H9 (cell line): ENCODE measurements at regions not wholly inside any gene's neighbourhood (a gene's known extent, or its start where the extent isn't known, plus 50 kb on each side); places are given as distances from the start of the nearest gene placed in this dataset.

ENCODE experiments used
- DNase-seq: peaks from one replicate; pipeline ENCODE4 v3.0.0-alpha.2; 2017
- H2AFZ ChIP-seq: one replicate; pipeline ENCODE4 v1.6.1; 2013; ENCODE audit warnings: mild to moderate bottlenecking, low read length, control low read depth, moderate library complexity
- H2AK5ac ChIP-seq: 2 replicates; pipeline ENCODE4 v1.6.1; 2013; ENCODE audit warnings: low read length, control low read depth, mixed read lengths; ENCODE audit not compliant: insufficient read length
- H2BK120ac ChIP-seq: one replicate; pipeline ENCODE4 v1.6.1; 2013; ENCODE audit warnings: low read depth, mild to moderate bottlenecking, low read length, control low read depth, inconsistent platforms; ENCODE audit not compliant: poor library complexity, severe bottlenecking
- H2BK12ac ChIP-seq: 2 replicates; pipeline ENCODE4 v1.6.1; 2013; ENCODE audit warnings: low read length, control low read depth, mixed read lengths, low read depth; ENCODE audit not compliant: insufficient read length
- H2BK15ac ChIP-seq: 2 replicates; pipeline ENCODE4 v1.6.1; 2013; ENCODE audit warnings: low read depth, low read length, control low read depth
- H2BK20ac ChIP-seq: one replicate; pipeline ENCODE4 v1.6.1; 2013; ENCODE audit warnings: low read depth, mild to moderate bottlenecking, low read length, control low read depth, inconsistent platforms; ENCODE audit not compliant: poor library complexity, severe bottlenecking
- H2BK5ac ChIP-seq: 2 replicates; pipeline ENCODE4 v1.6.1; 2013; ENCODE audit warnings: low read length, control low read depth, mixed read lengths; ENCODE audit not compliant: insufficient read length
- H3K14ac ChIP-seq: 2 replicates; pipeline ENCODE4 v1.6.1; 2013; ENCODE audit warnings: low read length, control low read depth; ENCODE audit not compliant: insufficient read depth
- H3K18ac ChIP-seq: 2 replicates; pipeline ENCODE4 v1.6.1; 2013; ENCODE audit warnings: low read depth, mild to moderate bottlenecking, mixed read lengths, low read length, control low read depth; ENCODE audit not compliant: insufficient read length
- H3K23ac ChIP-seq: 2 replicates; pipeline ENCODE4 v1.6.1; 2013; ENCODE audit warnings: low read length, control low read depth, mixed read lengths, low read depth; ENCODE audit not compliant: insufficient read length
- H3K23me2 ChIP-seq: 2 replicates; pipeline ENCODE4 v1.6.1; 2013; ENCODE audit warnings: low read depth, mild to moderate bottlenecking, mixed read lengths, low read length, control low read depth; ENCODE audit not compliant: insufficient read length, poor library complexity, severe bottlenecking
- H3K27ac ChIP-seq: 2 replicates; pipeline ENCODE4 v1.5.1; 2013; ENCODE audit warnings: low read length, control low read depth, mixed read lengths, low read depth; ENCODE audit not compliant: insufficient read length
- H3K27me3 ChIP-seq: 2 replicates; pipeline ENCODE4 v1.6.1; 2013; ENCODE audit warnings: low read length, control low read depth, inconsistent platforms; ENCODE audit not compliant: insufficient read depth
- H3K4ac ChIP-seq: 2 replicates; pipeline ENCODE4 v1.6.1; 2013; ENCODE audit warnings: low read depth, mild to moderate bottlenecking, control low read depth, inconsistent platforms, low read length, moderate library complexity
- H3K4me1 ChIP-seq: 2 replicates; pipeline ENCODE4 v1.6.1; 2013; ENCODE audit warnings: low read length, control low read depth, inconsistent platforms; ENCODE audit not compliant: insufficient read depth
- H3K4me2 ChIP-seq: 2 replicates; pipeline ENCODE4 v1.6.1; 2013; ENCODE audit warnings: low read length, control low read depth, mixed read lengths; ENCODE audit not compliant: insufficient read length, insufficient read depth
- H3K56ac ChIP-seq: 2 replicates; pipeline ENCODE4 v1.6.1; 2013; ENCODE audit warnings: low read depth, mild to moderate bottlenecking, mixed read lengths, low read length, control low read depth; ENCODE audit not compliant: insufficient read length
- H3K79me1 ChIP-seq: 2 replicates; pipeline ENCODE4 v1.6.1; 2013; ENCODE audit warnings: low read depth, mild to moderate bottlenecking, moderate library complexity, low read length, control low read depth, inconsistent platforms; ENCODE audit not compliant: insufficient read depth, poor library complexity, severe bottlenecking
- H3K79me2 ChIP-seq: 2 replicates; pipeline ENCODE4 v1.6.1; 2013; ENCODE audit warnings: low read length, control low read depth, inconsistent platforms; ENCODE audit not compliant: insufficient read depth
- H3K9ac ChIP-seq: 2 replicates; pipeline ENCODE4 v1.6.1; 2013; ENCODE audit warnings: low read length, control low read depth, mixed read lengths; ENCODE audit not compliant: insufficient read length; ENCODE audit errors: extremely low read depth
- H3K9me3 ChIP-seq: one replicate; pipeline ENCODE4 v1.6.1; 2013; ENCODE audit warnings: low read depth, low read length, inconsistent platforms; ENCODE audit not compliant: control insufficient read depth
- H3T11ph ChIP-seq: one replicate; pipeline ENCODE4 v1.6.1; 2013; ENCODE audit warnings: mild to moderate bottlenecking, low read length, control low read depth, inconsistent platforms
- H4K20me1 ChIP-seq: one replicate; pipeline ENCODE4 v1.6.1; 2013; ENCODE audit not compliant: control insufficient read depth, insufficient read length, insufficient read depth
- H4K5ac ChIP-seq: 2 replicates; pipeline ENCODE4 v1.6.1; 2013; ENCODE audit warnings: low read depth, mild to moderate bottlenecking, mixed read lengths, low read length, control low read depth; ENCODE audit not compliant: insufficient read length
- H4K8ac ChIP-seq: replicated peaks from 2 replicates; pipeline ENCODE4 v1.6.1; 2013; ENCODE audit warnings: low read length, control low read depth, mixed read lengths, low read depth; ENCODE audit not compliant: insufficient read length
- H4K91ac ChIP-seq: 2 replicates; pipeline ENCODE4 v1.6.1; 2013; ENCODE audit warnings: low read depth, mild to moderate bottlenecking, moderate library complexity, mixed read lengths, low read length, control low read depth; ENCODE audit not compliant: insufficient read length
- H3K27ac Mint-ChIP-seq, 3 experiments: 2 replicates in 2 of 3; 3 replicates in 1 of 3; pipeline ENCODE4 v1.8.0; 2020 to 2021; ENCODE audit warnings: mixed read lengths in 3 of 3, mild to moderate bottlenecking in 1 of 3, moderate library complexity in 1 of 3
- H3K27me3 Mint-ChIP-seq: 2 replicates; pipeline ENCODE4 v1.8.0; 2021; ENCODE audit warnings: low read depth, mild to moderate bottlenecking, moderate library complexity, mixed read lengths
- H3K36me3 Mint-ChIP-seq, 3 experiments: 2 replicates in 2 of 3; 3 replicates in 1 of 3; pipeline ENCODE4 v1.8.0; 2020 to 2021; ENCODE audit warnings: low read depth in 3 of 3, mixed read lengths in 3 of 3; ENCODE audit not compliant: insufficient read depth in 1 of 3
- H3K4me1 Mint-ChIP-seq, 2 experiments: 2 replicates each; pipeline ENCODE4 v1.8.0; 2020; ENCODE audit warnings: mixed read lengths in 2 of 2
- H3K4me3 Mint-ChIP-seq, 2 experiments: 2 replicates in 1 of 2; 3 replicates in 1 of 2; pipeline ENCODE4 v1.8.0; 2020 to 2021; ENCODE audit warnings: mild to moderate bottlenecking in 2 of 2, mixed read lengths in 2 of 2, moderate library complexity in 1 of 2
- H3K9me3 Mint-ChIP-seq, 2 experiments: 2 replicates in 1 of 2; 3 replicates in 1 of 2; pipeline ENCODE4 v1.8.0; 2020; ENCODE audit warnings: mild to moderate bottlenecking in 2 of 2, mixed read lengths in 2 of 2, moderate library complexity in 1 of 2
- TF ChIP-seq, protein P1 (sequence below): fragments of 200-600 bp; sonication (generic); conservative IDR thresholded peaks from 3 replicates; pipeline ENCODE4 v1.8.0; 2021; ENCODE audit warnings: antibody characterized with exemption, mild to moderate bottlenecking

DNA sequence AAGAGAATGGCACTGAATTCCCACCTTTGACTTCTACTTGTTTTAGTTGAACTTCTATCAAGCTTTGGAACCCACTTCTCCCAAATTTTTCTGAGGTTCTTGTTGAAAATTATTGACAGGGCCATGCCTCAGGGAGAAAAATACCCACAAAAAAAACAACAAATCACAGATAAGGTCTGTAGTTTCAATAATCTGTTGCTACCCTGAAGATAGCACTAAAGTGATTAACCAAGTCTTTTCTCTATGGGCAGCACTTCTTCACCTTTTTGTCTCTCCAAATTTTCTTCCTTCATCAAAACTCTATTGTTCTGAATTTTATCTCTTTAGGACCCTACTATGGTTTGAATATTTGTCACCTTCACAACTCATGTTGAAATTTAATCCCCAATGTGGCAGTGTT is 154.3 kb upstream of the FGF10 start:
- Histone ChIP-seq H2AFZ (no peak overlapping the region), H4K8ac (no peak overlapping the region), H3K18ac (no peak overlapping the region), H2BK120ac (no peak overlapping the region), H2BK5ac (no peak overlapping the region), H2BK12ac (no peak overlapping the region), H4K91ac (no peak overlapping the region), H3K4ac (no peak overlapping the region), H3K27me3 (no peaks in the 10 kb centered on the region), H3K79me2 (no peaks in the 10 kb centered on the region), H3K4me1 (no peaks in the 10 kb centered on the region), H3T11ph (no peak overlapping the region), H2AK5ac (no peak overlapping the region), H3K27ac (no peak overlapping the region), H3K14ac (no peak overlapping the region), H2BK15ac (no peak overlapping the region), H3K23me2 (no peaks in the 10 kb centered on the region), H3K4me2 (no peak overlapping the region), H3K79me1 (no peaks in the 10 kb centered on the region), H3K9me3 (no peaks in the 10 kb centered on the region), H3K23ac (no peak overlapping the region), H4K5ac (no peak overlapping the region), H3K56ac (no peak overlapping the region), H3K9ac (no peak overlapping the region), H2BK20ac (no peak overlapping the region), H4K20me1 (no peaks in the 10 kb centered on the region)
- Mint-ChIP-seq H3K9me3 (no peaks in the 10 kb centered on the region), H3K4me3 (no peak overlapping the region), H3K27me3 (no peaks in the 10 kb centered on the region), H3K27ac (no peak overlapping the region), H3K4me1 (no peaks in the 10 kb centered on the region), H3K36me3 (no peaks in the 10 kb centered on the region)
- TF ChIP-seq, protein P1, sequence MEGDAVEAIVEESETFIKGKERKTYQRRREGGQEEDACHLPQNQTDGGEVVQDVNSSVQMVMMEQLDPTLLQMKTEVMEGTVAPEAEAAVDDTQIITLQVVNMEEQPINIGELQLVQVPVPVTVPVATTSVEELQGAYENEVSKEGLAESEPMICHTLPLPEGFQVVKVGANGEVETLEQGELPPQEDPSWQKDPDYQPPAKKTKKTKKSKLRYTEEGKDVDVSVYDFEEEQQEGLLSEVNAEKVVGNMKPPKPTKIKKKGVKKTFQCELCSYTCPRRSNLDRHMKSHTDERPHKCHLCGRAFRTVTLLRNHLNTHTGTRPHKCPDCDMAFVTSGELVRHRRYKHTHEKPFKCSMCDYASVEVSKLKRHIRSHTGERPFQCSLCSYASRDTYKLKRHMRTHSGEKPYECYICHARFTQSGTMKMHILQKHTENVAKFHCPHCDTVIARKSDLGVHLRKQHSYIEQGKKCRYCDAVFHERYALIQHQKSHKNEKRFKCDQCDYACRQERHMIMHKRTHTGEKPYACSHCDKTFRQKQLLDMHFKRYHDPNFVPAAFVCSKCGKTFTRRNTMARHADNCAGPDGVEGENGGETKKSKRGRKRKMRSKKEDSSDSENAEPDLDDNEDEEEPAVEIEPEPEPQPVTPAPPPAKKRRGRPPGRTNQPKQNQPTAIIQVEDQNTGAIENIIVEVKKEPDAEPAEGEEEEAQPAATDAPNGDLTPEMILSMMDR = no peak
- DNase-seq = no peak
